Liver (tissue), 8 donors: ENCODE measurements at regions not wholly inside any gene's neighbourhood (a gene's known extent, or its start where the extent isn't known, plus 50 kb on each side); places are given as distances from the start of the nearest gene placed in this dataset.

Source experiments
- DNase-seq: peaks from one replicate; pipeline ENCODE4 v3.0.0-alpha.2; 2017; ENCODE audit warnings: low spot score
- H3K27ac ChIP-seq, 2 donors: one replicate each; pipeline ENCODE4 v1.7.0; 2013; ENCODE audit warnings: inconsistent platforms in 2 of 2, low read length in 2 of 2, control low read depth in 1 of 2, low read depth in 1 of 2, mild to moderate bottlenecking in 1 of 2
- H3K27me3 ChIP-seq, 4 donors: one replicate each; pipeline versions ENCODE4 v1.6.1 to v1.7.0; 2013; ENCODE audit warnings: low read length in 3 of 4, inconsistent platforms in 1 of 4, mild to moderate bottlenecking in 1 of 4, moderate library complexity in 1 of 4; ENCODE audit not compliant: control insufficient read depth in 4 of 4, insufficient read depth in 4 of 4
- H3K36me3 ChIP-seq, 4 donors: one replicate each; pipeline versions ENCODE4 v1.6.1 to v1.7.0; 2013; ENCODE audit warnings: low read length in 3 of 4, mild to moderate bottlenecking in 3 of 4, low read depth in 1 of 4, moderate library complexity in 1 of 4; ENCODE audit not compliant: control insufficient read depth in 4 of 4, insufficient read depth in 3 of 4
- H3K4me1 ChIP-seq, 4 donors: one replicate each; pipeline versions ENCODE4 v1.6.1 to v1.7.0; 2013; ENCODE audit warnings: low read length in 3 of 4, mild to moderate bottlenecking in 3 of 4, moderate library complexity in 1 of 4; ENCODE audit not compliant: control insufficient read depth in 4 of 4, insufficient read depth in 4 of 4
- H3K4me3 ChIP-seq, 3 donors: one replicate each; pipeline versions ENCODE4 v1.6.1 to v1.7.0; 2013; ENCODE audit warnings: low read length in 3 of 3, control low read depth in 1 of 3, low read depth in 1 of 3, mild to moderate bottlenecking in 1 of 3
- H3K9ac ChIP-seq, 2 donors: one replicate each; pipeline ENCODE4 v1.7.0; 2013; ENCODE audit warnings: low read length in 2 of 2, mild to moderate bottlenecking in 2 of 2, moderate library complexity in 2 of 2, control low read depth in 1 of 2, low read depth in 1 of 2
- H3K9me3 ChIP-seq, 4 donors: one replicate each; pipeline versions ENCODE4 v1.6.1 to v1.7.0; 2013; ENCODE audit warnings: low read length in 3 of 4; ENCODE audit not compliant: control insufficient read depth in 4 of 4
- ATF3 ChIP-seq: IDR thresholded peaks from 2 replicates; pipeline ENCODE4 v1.6.1; 2016; ENCODE audit warnings: antibody characterized with exemption
- CTCF ChIP-seq: fragments of 150-350 bp; IDR thresholded peaks from 2 replicates; pipeline ENCODE4 v1.5.1; 2017; ENCODE audit warnings: improper control_type of control experiment, low read depth, low read length; ENCODE audit not compliant: missing input control
- EGR1 ChIP-seq, 2 donors: IDR thresholded peaks; 2 replicates each; pipeline ENCODE4 v1.6.1; 2016 to 2018; ENCODE audit warnings: antibody characterized with exemption in 2 of 2, low read depth in 2 of 2
- FOXA1 ChIP-seq: IDR thresholded peaks from 2 replicates; pipeline ENCODE4 v1.6.1; 2016; ENCODE audit warnings: antibody characterized with exemption
- FOXA2 ChIP-seq: IDR thresholded peaks from 2 replicates; pipeline ENCODE4 v1.6.1; 2016; ENCODE audit warnings: antibody characterized with exemption
- GABPA ChIP-seq, 2 donors: IDR thresholded peaks in 1 of 2; conservative IDR thresholded peaks in 1 of 2; 2 replicates each; pipeline ENCODE4 v1.6.1; 2016; ENCODE audit warnings: antibody characterized with exemption in 2 of 2, mild to moderate bottlenecking in 1 of 2, moderate library complexity in 1 of 2
- HNF4A ChIP-seq, 2 donors: conservative IDR thresholded peaks; 2 replicates each; pipeline ENCODE4 v1.6.1; 2016; ENCODE audit warnings: antibody characterized with exemption in 2 of 2, mild to moderate bottlenecking in 2 of 2
- HNF4G ChIP-seq: IDR thresholded peaks from 2 replicates; pipeline ENCODE4 v1.6.1; 2016; ENCODE audit warnings: antibody characterized with exemption
- JUND ChIP-seq, 2 donors: IDR thresholded peaks; 2 replicates each; pipeline ENCODE4 v1.6.1; 2016; ENCODE audit warnings: antibody characterized with exemption in 2 of 2
- MAX ChIP-seq: IDR thresholded peaks from 2 replicates; pipeline ENCODE4 v1.6.1; 2016; ENCODE audit warnings: antibody characterized with exemption
- NR2F2 ChIP-seq: IDR thresholded peaks from 2 replicates; pipeline ENCODE4 v1.6.1; 2016; ENCODE audit warnings: antibody characterized with exemption
- RAD21 ChIP-seq, 2 donors: IDR thresholded peaks; 2 replicates each; pipeline ENCODE4 v1.6.1; 2016; ENCODE audit warnings: antibody characterized with exemption in 2 of 2, mild to moderate bottlenecking in 2 of 2
- REST ChIP-seq: IDR thresholded peaks from 2 replicates; pipeline ENCODE4 v1.6.1; 2016; ENCODE audit warnings: antibody characterized with exemption, mild to moderate bottlenecking
- RXRA ChIP-seq, 2 donors: IDR thresholded peaks; 2 replicates each; pipeline ENCODE4 v1.6.1; 2017 to 2018; ENCODE audit warnings: antibody characterized with exemption in 2 of 2, mild to moderate bottlenecking in 1 of 2
- SP1 ChIP-seq: IDR thresholded peaks from 2 replicates; pipeline ENCODE4 v1.6.1; 2018; ENCODE audit warnings: antibody characterized with exemption, mild to moderate bottlenecking
- TAF1 ChIP-seq: conservative IDR thresholded peaks from 2 replicates; pipeline ENCODE4 v1.6.1; 2016; ENCODE audit warnings: antibody characterized with exemption, mild to moderate bottlenecking
- YY1 ChIP-seq: IDR thresholded peaks from 2 replicates; pipeline ENCODE4 v1.6.1; 2016; ENCODE audit warnings: antibody characterized with exemption, mild to moderate bottlenecking
- ZBTB33 ChIP-seq: IDR thresholded peaks from 2 replicates; pipeline ENCODE4 v1.6.1; 2016; ENCODE audit warnings: antibody characterized with exemption
- WGBS: extraction: QIAGEN DNeasy Blood & Tissue Kit; methylation state at CpG from one replicate; pipeline ENCODE4 v1.1.7; 2013; 5-methylcytosine and 5-hydroxymethylcytosine counted together
- donor health status: healthy.
- donor health status: healthy.
- donor health status: healthy.
- donor health status: healthy.
- donor health status: healthy.

- no peak for TF ChIP-seq YY1
- no peak for TF ChIP-seq FOXA1
- TF ChIP-seq RAD21 (IDR thresholded peaks at IDR 0.05) = no peak
- TF ChIP-seq ZBTB33 = no peak
- no peak for TF ChIP-seq SP1
- TF ChIP-seq FOXA2 = no peak
- TF ChIP-seq MAX = no peak
- no peak for TF ChIP-seq NR2F2
- TF ChIP-seq RXRA (IDR thresholded peaks at IDR 0.05) = no peak
- TF ChIP-seq GABPA (IDR thresholded peaks at IDR 0.05 in 1 of 2, conservative IDR thresholded peaks at IDR 0.05 in 1 of 2) = no peak
- no peak for TF ChIP-seq EGR1 (IDR thresholded peaks at IDR 0.05; ENCODE audit: low read depth in 2 of 2)
- no peak for TF ChIP-seq CTCF
- no peak for TF ChIP-seq HNF4G
- TF ChIP-seq HNF4A (conservative IDR thresholded peaks at IDR 0.05) = no peak
- TF ChIP-seq JUND (IDR thresholded peaks at IDR 0.05) = no peak
- WGBS = 65% methylated on average over 2 of the region's 2 CpGs
- H3K4me1 ChIP-seq = no peaks in the 10 kb centered on the region
- H3K27ac ChIP-seq = no peak overlapping the region
- no peak overlapping the region for H3K4me3 ChIP-seq
- no peak overlapping the region for H3K9ac ChIP-seq
- no peak for DNase-seq
- H3K27me3 ChIP-seq = peaks cover 0 to 3% (median 0%) of the 10 kb centered on the region in 4 donors
- no peaks in the 10 kb centered on the region for H3K36me3 ChIP-seq
- H3K9me3 ChIP-seq = no peaks in the 10 kb centered on the region
These were observed 186.8 kb downstream of the SHOX2 start for GRCh38 chr3:157919319-157919887.

GRCh38 chr3:157918402-157918801, 187.8 kb downstream of the SHOX2 start:
- H3K36me3 ChIP-seq = no peaks in the 10 kb centered on the region
- no peaks in the 10 kb centered on the region for H3K9me3 ChIP-seq
- 59% methylated on average over 3 of the region's 3 CpGs for WGBS
- H3K4me3 ChIP-seq = no peak overlapping the region
- H3K27ac ChIP-seq = no peak overlapping the region
- H3K27me3 ChIP-seq = peaks cover 0 to 3% (median 0%) of the 10 kb centered on the region in 4 donors
- no peak for DNase-seq
- H3K4me1 ChIP-seq = no peaks in the 10 kb centered on the region
- TF ChIP-seq FOXA2 = no peak
- TF ChIP-seq YY1 = no peak
- TF ChIP-seq ZBTB33 = no peak
- no peak for TF ChIP-seq MAX
- no peak for TF ChIP-seq CTCF
- no peak for TF ChIP-seq TAF1
- no peak for TF ChIP-seq EGR1 (IDR thresholded peaks at IDR 0.05; ENCODE audit: low read depth in 2 of 2)
- no peak for TF ChIP-seq RXRA (IDR thresholded peaks at IDR 0.05)
- TF ChIP-seq ATF3 = no peak
- no peak for TF ChIP-seq HNF4A (conservative IDR thresholded peaks at IDR 0.05)
- TF ChIP-seq SP1 = no peak
- TF ChIP-seq REST = no peak
- TF ChIP-seq NR2F2 = no peak
- no peak for TF ChIP-seq JUND (IDR thresholded peaks at IDR 0.05)
- H3K9ac ChIP-seq = no peak overlapping the region
